Tibial nerve (tissue), 4 donors: ENCODE measurements at regions not wholly inside any gene's neighbourhood (a gene's known extent, or its start where the extent isn't known, plus 50 kb on each side); places are given as distances from the start of the nearest gene placed in this dataset.

Experiments used
- EP300 ChIP-seq, 2 donors: sonication (generic); formaldehyde crosslinking; IDR thresholded peaks; one replicate each; pipeline ENCODE4 v1.6.1; 2017; ENCODE audit warnings: antibody characterized with exemption in 2 of 2, mild to moderate bottlenecking in 1 of 2
- POLR2A ChIP-seq, 2 donors: fragments of 450-650 bp; IDR thresholded peaks; one replicate each; pipeline ENCODE4 v1.6.1; 2017; ENCODE audit warnings: antibody characterized with exemption in 2 of 2, mild to moderate bottlenecking in 2 of 2, moderate library complexity in 2 of 2
- TF ChIP-seq, protein P1 (sequence below), 5 experiments: fragments of 200-600 bp in 3 of 5; fragments of 450-650 bp in 2 of 5; sonication (generic) in 3 of 5; IDR thresholded peaks; one replicate each; pipeline ENCODE4 v1.5.1; 2016 to 2019; ENCODE audit warnings: antibody characterized with exemption in 5 of 5, mild to moderate bottlenecking in 3 of 5, moderate library complexity in 2 of 5

DNA sequence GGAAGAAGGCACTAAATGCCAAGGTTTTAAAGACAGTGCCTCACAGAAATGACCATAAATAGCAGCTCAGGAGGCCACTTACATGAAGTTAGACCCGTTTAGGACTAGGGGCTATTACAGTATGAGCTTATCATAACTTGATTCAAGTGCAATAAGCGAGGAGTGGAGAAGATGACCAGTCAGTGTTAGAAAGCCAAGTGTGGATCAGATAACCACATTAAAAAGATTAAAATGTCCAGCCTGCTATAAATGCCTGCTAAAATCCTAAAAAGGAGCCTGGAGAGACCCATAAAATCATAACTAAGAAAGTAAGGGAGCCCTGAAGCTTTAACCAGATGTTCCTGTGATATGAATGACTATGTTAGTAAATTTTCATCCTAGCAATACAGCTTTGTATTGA lies 117.5 kb upstream of the ZNF521 start:
- TF ChIP-seq POLR2A (IDR thresholded peaks at IDR 0.05) (no peak), EP300 (IDR thresholded peaks at IDR 0.05) (no peak)
- TF ChIP-seq, protein P1, sequence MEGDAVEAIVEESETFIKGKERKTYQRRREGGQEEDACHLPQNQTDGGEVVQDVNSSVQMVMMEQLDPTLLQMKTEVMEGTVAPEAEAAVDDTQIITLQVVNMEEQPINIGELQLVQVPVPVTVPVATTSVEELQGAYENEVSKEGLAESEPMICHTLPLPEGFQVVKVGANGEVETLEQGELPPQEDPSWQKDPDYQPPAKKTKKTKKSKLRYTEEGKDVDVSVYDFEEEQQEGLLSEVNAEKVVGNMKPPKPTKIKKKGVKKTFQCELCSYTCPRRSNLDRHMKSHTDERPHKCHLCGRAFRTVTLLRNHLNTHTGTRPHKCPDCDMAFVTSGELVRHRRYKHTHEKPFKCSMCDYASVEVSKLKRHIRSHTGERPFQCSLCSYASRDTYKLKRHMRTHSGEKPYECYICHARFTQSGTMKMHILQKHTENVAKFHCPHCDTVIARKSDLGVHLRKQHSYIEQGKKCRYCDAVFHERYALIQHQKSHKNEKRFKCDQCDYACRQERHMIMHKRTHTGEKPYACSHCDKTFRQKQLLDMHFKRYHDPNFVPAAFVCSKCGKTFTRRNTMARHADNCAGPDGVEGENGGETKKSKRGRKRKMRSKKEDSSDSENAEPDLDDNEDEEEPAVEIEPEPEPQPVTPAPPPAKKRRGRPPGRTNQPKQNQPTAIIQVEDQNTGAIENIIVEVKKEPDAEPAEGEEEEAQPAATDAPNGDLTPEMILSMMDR (IDR thresholded peaks at IDR 0.05), result no peak
